SIG-M5 treated with dmso at 0.1 percent for 504 hours (cell line): ENCODE measurements at regions not wholly inside any gene's neighbourhood (a gene's known extent, or its start where the extent isn't known, plus 50 kb on each side); places are given as distances from the start of the nearest gene placed in this dataset.

Experiments
- DNase-seq: peaks from one replicate; lab custom pipeline; 2025; ENCODE audit not compliant: unreplicated experiment; lab: John Stamatoyannopoulos, UW

DNA sequence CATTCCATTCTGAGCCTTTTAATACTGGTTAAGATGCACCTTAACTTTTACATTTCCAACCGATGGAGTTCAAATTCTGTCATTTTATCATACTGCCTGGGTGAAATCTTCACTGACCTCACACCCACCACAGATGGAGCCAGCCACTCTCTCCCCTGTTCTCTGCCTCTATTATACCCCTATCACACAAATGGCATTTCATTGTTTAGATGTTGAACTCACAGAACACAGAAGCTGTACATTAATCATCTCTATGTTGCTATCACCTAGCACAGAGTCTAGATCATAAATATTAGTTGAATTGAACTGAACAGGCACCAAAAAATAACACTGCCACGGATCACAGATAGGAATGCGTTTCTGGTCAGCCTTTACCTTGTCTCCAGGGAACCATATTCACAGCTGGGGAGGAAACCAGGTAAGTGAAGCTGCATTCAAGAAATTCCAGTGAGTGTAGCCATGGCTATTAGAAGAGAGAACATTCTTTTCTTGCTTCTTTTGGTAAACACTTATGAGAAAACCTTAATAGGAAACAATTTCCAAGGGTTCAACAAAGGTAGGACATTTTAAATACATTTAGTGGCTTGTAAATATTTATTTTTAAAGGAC is 194.9 kb upstream of the RMST start:
- DNase-seq, result no peak

DNA sequence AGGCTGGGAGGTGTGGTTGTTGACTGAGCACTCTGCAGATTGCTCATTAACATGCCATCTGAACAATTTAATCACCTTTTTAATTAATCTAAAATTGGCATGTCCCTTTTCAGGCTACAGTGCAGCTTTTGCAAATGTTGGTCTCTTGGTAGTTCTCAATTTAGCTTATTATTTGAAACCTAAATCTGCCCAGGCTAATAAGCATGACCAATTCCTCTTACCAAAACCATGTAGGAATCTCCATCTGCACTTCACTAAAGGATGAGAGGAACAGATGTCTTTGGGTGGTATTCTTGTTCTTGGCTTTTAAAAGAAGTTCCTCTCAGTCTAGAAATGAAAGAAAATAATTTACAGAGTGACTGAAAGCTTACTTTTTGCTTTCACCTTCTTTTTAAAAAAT is 190.1 kb upstream of the RMST start:
- no peak for DNase-seq

DNA sequence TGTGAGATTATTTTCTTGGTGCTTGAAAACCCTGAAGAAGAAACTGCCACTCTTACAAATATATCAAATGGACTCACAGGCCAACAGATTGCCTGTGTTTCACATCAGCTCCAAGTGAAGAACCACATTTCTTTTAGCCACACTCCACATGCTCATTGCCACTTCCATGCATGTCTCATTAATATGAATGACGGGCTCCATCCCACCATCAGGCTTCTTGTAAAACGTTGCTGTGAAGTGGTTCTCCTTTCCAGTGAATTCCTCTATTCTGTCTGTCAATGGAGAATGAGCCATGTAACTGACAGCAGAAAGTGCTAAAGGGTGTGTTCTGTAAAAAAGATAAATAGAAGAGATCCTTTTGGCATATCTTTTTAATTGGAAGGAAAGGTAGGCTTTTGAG is 188.2 kb upstream of the RMST start:
- no peak for DNase-seq

DNA sequence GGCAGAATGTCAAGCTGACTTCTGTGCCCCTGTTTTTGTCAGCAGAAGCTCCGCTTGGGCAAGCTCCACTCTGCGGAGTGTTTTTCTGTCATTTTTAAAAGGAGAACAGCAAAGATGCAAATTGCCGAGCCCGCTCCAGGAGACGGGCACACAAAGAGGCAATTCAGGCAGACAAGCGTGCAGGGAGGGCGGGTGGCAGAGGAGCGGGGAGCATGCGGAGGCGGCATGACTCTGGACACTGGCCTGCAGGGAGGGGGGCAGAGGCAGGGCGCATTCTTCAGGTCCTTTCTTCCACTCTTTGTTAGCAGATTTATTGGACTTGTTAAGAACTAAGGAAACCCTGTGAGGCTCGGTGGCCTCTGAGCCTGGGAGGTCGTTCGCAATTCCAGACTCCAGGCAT is 187.3 kb upstream of the RMST start:
- no peak for DNase-seq

DNA sequence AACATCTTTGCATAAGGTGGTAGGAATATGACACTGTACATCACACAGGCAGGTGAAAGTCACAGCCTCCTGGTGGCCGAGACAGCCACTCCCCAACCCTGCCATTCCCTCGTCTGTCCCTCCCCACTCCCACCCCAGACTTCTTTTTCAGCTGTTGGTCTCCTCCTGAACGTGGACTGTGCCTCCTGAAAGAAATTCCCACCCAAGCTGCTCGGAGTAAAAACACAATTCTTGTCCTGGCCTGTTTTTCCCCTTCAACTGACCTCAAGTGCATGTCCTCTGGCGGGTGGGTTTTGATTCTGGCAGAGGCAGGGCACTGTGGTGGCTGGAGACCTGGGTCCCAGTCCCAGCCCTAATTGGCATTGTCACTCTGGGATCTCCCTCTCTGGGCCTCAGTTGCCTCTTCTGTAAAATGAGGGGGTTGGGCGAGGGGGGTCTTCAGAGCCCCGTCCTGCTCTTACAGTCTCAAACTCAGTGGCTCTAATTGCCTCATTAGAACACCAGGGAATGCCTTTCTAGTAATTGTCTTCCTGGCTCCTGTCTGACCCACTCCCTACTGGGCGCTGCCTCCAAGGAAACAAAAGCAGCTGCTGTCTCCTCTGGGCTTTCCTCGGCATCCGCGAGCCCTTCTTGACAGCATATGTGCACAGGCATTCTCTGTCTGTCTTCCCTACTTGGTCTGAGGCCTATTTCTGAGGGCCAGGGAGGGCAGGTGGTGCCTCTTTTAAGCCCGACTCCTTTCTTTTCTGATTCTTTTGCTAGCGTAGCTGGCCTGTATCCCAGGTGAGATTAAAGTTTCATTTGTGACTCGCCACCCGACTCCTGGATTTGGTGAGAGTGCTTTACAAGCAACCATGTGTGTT is 186.6 kb upstream of the RMST start:
- no peak for DNase-seq

DNA sequence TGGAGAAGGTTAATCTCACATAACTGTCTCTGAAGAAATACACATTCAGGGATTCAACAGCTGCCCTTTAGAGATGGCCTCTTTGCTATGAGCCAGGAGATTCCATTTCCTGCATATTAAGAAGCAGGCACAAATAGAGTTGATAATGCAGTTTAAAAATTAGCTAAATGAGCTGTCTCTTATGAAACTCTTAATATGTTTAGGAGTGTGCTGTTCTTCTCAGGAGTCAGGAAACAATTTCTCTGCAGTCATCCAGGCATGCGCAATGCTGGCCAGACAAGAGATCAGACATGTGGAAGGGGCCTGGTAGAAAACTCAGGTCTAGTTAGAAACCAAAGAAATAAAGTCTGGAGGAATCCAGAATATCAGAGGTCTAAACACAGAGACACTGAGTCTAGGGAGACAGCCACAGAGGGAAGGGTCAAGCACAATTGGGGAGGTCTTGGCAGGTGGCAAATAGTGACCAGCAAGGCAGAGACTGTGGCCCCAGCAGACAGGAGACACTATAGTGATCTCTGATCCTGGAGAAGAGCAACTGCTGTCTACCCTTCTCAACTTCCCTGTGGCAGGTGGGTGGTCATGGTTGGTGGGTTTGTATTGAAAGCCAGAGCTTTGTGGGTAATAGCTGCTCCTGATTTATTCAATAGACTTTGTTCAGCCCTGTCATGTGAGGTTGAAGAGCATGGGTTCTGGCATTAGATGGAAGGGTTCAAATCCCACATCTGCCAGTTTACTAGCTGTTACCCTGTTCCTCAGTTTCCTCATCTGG is 185.8 kb upstream of the RMST start:
- DNase-seq, result no peak

DNA sequence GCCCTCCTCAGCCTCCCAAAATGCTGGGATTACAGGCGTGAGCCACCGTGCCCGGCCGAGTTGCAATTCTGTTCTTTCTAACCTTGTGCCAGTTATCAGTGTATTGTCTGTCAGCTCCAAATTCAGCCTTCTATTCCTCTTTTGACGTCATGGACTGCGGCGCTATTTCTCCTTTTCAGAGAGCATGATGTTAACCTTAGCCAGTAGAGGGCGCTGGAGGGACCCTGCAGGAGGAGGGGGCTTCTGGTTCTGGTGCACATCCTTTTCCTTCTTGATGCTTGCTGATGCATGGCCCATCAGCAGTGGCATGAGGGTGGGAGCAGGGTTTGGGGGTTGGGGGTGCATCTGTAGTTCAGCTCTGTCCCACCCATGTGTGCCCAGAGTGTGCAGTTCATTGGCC is 179.3 kb upstream of the RMST start:
- no peak for DNase-seq

DNA sequence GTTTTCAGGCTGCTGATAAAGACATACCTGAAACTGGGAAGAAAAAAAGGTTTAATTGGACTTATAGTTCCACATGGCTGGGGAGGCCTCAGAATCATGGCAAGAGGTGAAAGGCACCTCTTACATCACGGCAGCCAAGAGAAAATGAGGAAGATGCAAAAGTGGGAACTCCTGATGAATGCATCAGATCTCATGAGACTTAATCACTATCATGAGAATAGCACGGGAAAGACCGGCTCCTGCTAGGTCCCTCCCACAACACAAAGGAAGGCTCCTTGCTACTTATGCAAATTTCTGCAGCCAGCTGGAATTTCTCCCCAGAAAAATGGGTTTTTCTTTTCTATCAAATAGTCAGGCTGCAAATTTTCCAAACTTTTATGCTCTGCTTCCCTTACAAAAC is 174.1 kb upstream of the RMST start:
- no peak for DNase-seq

DNA sequence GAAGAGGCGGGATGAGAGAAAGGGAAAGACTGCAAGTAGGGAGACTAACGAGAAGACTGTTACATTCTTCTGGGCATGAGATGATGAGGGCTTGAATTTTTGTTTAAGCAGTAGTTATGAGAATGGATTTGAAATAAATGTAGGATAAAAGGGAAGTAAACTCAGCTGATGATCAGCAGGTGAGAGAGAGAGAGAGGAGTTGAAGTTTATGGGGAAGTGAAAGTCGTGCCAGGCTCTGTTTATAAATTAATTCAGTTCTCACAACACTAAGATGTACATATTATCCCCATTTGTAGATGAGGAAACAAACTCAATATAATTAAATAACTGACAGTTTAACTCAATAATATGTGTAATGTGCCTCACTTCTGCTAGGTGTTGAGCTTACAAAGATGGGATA is 170.0 kb upstream of the RMST start:
- DNase-seq, result no peak

DNA sequence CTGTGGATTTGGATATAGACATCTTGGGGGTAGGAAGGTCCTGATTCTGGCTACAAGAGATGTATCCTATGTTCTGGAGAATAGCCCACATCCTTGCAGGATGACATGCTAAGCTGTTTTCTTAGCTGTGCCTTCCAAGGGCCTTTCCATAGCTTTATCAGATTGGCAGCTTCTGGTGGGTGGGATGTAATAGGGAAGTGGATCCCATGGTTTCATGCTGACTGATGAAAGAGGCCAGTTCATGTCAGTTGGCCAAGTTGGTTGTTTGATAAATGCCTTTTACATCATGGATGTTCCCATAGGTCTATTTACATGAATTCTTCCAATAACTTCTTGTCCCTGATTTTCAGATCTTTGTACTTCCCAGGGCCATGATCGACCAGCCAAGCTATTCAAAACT is 169.1 kb upstream of the RMST start:
- DNase-seq, result no peak

DNA sequence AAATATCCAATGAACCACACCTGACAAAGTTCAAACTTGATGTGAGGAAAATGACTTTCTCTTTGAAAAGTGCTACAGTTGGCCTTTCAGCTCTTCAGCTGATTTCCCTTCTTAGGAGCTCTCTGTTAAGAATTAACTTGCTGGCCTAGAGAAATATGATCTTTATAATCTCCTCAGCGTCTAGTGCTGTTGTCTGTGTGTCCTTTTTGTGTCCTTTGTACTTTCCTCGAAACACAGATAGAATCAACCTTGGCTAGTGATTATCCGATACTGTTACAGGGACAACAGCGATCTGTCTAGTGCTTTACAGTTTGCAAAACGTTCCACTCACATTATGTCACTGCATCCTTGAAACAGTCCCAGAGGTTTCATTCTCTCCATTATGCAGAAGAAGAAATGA is 162.8 kb upstream of the RMST start:
- no peak for DNase-seq

DNA sequence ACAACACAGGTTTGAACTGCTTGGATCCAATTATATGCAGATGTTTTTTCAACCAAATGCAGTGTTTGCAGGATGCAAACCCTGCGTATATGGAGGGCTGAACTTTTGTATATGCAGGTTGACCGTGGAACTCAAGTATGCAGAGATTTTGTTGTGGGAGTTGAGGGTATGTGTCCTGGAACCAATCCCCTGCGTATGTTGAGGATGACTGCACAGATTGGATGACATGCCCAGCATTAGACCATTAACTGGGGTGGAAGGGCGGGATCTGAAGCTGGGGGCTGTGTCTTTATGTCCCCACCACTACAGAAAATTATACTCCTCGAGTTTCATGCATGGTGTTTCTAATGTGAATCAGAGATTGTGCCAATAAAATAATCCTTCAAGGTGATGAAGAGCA is 162.2 kb upstream of the RMST start:
- no peak for DNase-seq

DNA sequence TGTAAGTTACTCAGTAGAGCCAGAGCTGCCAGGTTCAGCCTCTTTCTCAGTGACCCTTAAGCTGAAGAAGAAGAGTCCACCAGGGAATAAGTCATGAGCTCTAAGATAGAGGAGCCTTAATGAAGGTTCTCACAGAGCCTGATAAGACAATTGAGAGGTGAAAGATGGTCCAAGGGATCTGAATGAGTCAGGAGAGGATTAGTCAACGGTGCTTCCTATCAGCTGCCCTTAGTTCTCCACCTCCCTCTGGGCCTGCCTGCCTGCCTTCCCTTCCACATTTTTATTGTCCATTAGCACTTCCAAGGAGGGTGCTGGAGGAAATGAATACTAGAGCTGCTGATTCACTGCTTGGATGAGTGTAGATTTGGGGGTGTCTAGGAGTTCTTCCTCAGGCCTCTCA is 161.7 kb upstream of the RMST start:
- no peak for DNase-seq

DNA sequence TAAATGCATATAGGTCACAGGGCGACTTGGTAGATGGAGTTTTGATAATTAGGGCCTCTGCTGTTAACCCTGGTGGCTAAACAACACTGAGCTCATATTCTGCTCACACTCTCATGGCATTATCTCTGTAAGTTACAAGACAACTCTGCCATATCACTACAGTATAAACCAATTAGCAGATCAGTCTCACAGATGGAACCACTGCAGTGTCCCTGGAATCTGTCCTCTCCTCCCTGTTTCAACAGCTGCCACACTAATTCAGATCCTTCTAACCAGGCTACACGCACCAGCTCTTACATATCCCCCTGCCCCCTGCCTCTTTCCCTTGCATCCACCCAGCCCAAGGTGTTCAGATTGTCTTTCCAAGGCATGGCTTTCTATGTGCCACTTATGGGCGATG is 161.0 kb upstream of the RMST start:
- no peak for DNase-seq

DNA sequence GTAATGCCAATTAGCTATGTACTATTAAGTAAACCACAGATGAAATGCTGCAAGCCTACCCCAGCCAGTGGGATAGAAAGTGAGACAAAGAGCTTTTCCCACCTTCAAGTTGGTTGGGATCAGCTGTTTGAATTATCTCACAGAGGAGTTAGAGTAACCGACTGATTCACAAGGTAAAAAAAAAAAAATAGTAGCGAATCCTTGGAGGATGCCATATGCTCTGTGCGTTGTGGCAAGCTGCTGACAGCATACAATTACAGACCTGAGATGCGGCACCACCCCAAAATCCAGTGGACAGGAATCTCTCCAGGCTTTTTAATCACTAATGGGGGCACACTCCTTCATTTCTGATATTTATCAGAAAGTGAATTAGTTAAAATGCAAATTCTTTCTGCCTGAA is 157.0 kb upstream of the RMST start:
- DNase-seq, result no peak

DNA sequence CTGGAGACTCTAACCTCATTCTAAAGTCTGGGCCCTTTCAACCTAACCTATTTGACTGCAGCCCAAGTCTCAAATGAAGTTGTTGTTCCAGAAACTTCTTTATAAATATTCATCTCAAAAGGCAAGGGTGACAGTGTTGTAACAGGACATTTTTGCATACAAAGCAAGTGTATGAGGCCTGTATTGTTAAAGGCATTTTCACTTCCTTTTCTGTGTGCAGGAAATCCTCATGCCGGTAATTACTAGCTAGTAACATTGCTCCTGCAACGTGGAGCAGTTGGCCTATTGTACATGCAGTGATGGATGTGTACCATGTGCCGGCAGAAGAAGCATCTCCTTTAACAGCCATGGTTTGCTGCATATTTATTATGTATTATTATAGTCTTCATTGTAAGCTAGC is 156.5 kb upstream of the RMST start:
- DNase-seq, result peak; percentile 64

DNA sequence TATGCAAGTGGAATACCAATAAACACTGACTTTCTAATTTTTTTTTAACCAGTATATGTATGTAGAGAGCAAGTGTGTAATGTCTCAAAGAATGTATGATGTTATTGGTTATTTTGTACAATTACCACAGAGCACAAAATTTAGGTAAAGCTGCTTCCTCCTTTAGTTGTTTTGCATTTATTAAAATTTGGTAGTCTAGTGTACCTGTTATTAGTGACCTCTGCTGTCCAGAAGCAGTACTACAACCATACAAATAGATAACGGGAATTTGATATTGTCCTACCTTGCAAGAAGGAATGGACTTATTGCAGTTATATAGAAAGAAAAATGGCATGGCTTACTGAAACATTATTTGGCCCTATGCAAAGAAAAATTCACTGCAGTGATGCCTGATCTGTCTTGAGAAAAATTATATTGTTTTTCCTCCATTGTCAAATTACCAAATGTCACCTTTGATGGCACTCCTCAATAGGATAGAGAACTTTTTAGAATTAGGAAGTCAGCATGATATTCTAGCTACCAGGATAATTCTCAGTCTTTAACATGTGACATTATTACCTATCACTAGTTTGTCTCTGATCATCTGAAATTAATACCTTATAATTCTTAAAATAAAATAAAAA is 153.9 kb upstream of the RMST start:
- peak; percentile 51 for DNase-seq

DNA sequence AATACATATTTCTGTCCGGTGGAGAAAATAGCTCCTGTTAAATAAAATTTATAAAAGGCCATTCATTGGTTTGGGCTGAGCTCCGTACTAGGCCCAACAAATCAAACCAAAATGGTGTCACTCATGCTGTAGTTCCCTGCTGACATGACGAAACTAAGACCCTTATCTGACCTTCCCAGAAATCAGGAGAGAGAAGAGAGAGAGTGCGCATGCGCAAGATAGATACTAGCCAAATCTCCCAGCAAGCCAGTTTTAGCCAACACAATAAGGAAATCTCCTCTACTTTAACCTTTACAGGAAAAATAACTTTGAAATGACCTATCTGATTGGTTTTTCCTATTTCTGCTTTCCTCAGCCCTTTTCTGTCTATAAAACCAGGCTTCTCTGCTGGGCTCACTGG is 152.7 kb upstream of the RMST start:
- no peak for DNase-seq

DNA sequence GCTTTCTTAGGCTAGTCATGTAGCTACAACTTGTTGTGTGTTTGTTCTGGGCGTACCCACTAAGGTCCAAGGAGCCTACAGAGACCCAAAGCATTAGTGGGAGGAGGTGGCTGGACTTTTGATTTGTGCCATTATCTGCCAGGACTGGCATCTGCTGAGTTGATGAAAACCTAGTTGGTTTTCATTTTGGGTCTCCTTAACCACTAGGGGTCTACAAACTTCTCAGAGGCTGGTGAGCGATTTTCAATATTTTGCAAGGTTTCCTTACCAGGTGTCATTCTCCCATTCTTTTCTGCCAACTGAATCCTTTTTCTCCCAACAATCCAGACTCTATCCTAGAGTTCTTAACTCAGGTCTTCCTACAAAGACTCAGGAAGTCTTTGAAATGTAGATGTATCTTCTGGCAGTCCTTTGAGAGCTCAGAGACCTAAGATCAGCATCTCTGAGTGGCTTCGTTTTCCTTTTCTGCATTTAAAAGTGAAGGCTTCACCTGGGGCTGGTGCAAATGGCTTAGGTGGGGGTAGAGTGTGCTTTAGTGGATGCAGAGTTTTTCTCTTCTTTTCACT is 150.0 kb upstream of the RMST start:
- DNase-seq, result no peak

DNA sequence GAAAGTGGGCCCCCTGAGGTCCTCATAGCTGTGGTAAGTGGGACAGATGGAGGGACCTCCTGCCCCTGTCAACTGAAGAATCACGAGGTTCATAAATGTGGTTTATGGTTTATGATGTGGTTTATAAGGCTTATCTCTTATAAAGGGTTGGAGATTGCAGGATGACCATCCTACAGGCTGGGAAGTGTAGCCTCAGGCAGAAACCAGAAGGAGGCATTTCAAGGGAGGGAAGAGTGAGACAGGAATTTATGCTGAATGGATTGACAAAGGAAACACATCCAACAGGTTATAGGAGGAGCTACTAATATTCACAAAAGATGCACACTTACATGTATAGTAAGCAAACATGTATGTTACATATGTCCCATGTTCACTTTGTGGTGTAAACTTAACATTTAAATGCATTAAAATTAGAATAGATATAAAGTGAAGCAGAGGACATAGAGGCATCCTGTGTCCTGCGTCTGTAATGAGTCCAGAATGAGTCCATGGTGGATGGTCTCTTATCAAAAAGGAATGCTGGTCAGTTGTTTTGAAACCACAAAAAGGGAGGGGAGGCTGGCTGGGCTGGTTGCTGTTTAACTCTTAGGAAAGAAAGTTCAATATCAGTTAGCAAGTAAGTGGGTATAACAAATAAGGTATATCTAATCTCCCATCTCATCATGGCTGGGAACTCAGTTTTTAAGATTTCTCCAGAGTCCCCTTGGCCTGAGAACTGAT is 149.0 kb upstream of the RMST start:
- DNase-seq, result no peak

DNA sequence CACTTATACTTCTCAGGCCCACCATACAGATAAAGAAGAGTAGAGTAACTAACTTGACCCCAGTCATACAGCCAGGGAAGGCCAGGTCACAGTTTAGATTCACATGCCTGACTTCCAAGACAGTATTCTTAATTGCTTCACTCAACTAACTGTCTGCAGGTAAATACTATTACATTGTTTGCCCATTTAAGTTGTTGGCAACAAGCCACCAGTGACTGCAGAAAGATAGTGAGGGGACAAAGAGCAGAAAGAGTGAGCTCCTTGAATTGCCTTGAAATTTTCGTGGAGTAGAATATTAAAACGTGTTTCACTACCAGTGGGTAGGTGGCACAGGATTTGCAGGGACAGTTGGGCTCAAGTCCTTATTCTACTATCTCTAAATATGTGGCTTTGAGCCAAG is 146.3 kb upstream of the RMST start:
- no peak for DNase-seq
